GM23248 (cell line): ENCODE measurements at regions not wholly inside any gene's neighbourhood (a gene's known extent, or its start where the extent isn't known, plus 50 kb on each side); places are given as distances from the start of the nearest gene placed in this dataset.
"Not testable (repeated sequence)": the region's sequence is repeated elsewhere in the genome, so short reads cannot be mapped to it uniquely, and the experiment has no call there.

Experiments
- DNase-seq: peaks from one replicate; pipeline ENCODE4 v3.0.0-alpha.2; 2015
- H2AFZ ChIP-seq: fragments of 200-600 bp; sonication (generic); 2 replicates; pipeline ENCODE4 v1.6.1; 2016; ENCODE audit warnings: antibody characterized with exemption
- H3F3A ChIP-seq: fragments of 200-600 bp; sonication (generic); 2 replicates; pipeline ENCODE4 v1.6.1; 2016; ENCODE audit warnings: mild to moderate bottlenecking, antibody characterized with exemption, mixed run types; ENCODE audit not compliant: insufficient read depth
- H3K27ac ChIP-seq: fragments of 200-600 bp; sonication (generic); 2 replicates; pipeline ENCODE4 v1.5.1; 2016; ENCODE audit warnings: mild to moderate bottlenecking
- H3K27me3 ChIP-seq: fragments of 200-600 bp; sonication (generic); replicated peaks from 2 replicates; pipeline ENCODE4 v1.6.1; 2016; ENCODE audit warnings: mild to moderate bottlenecking; ENCODE audit not compliant: insufficient read depth
- H3K36me3 ChIP-seq: fragments of 200-600 bp; sonication (generic); 2 replicates; pipeline ENCODE4 v1.6.1; 2016; ENCODE audit warnings: low read depth, mild to moderate bottlenecking
- H3K4me1 ChIP-seq: fragments of 200-600 bp; sonication (generic); 2 replicates; pipeline ENCODE4 v1.6.1; 2016; ENCODE audit warnings: mild to moderate bottlenecking; ENCODE audit not compliant: insufficient read depth
- H3K4me2 ChIP-seq: fragments of 200-600 bp; sonication (generic); one replicate; pipeline ENCODE4 v1.6.1; 2016; ENCODE audit warnings: mild to moderate bottlenecking; ENCODE audit not compliant: unreplicated experiment
- H3K4me3 ChIP-seq: fragments of 200-600 bp; sonication (generic); 2 replicates; pipeline ENCODE4 v1.5.1; 2016; ENCODE audit warnings: mild to moderate bottlenecking
- H3K79me2 ChIP-seq: fragments of 200-600 bp; sonication (generic); 2 replicates; pipeline ENCODE4 v1.6.1; 2016; ENCODE audit warnings: mild to moderate bottlenecking; ENCODE audit not compliant: insufficient read depth
- H3K9ac ChIP-seq: fragments of 200-600 bp; sonication (generic); 2 replicates; pipeline ENCODE4 v1.6.1; 2016; ENCODE audit warnings: mild to moderate bottlenecking
- H3K9me2 ChIP-seq: fragments of 200-600 bp; sonication (generic); 2 replicates; pipeline ENCODE4 v1.6.1; 2016; ENCODE audit warnings: mixed run types, mild to moderate bottlenecking, moderate library complexity; ENCODE audit not compliant: insufficient read depth
- H3K9me3 ChIP-seq: fragments of 200-600 bp; sonication (generic); one replicate; pipeline ENCODE4 v1.6.1; 2017; ENCODE audit warnings: low read depth
- H4K20me1 ChIP-seq: fragments of 200-600 bp; sonication (generic); 2 replicates; pipeline ENCODE4 v1.6.0; 2016; ENCODE audit not compliant: insufficient read depth
- EZH2 ChIP-seq: fragments of 200-600 bp; sonication (generic); IDR thresholded peaks from 2 replicates; pipeline ENCODE4 v1.6.1; 2018; ENCODE audit warnings: antibody characterized with exemption, mild to moderate bottlenecking; ENCODE audit not compliant: insufficient read depth, poor library complexity, severe bottlenecking
- EZH2phosphoT487 ChIP-seq: fragments of 200-600 bp; sonication (generic); IDR thresholded peaks from 2 replicates; pipeline ENCODE4 v1.6.1; 2018; ENCODE audit warnings: antibody characterized with exemption, moderate library complexity, mild to moderate bottlenecking, low read depth; ENCODE audit not compliant: insufficient read depth
- WGBS, 2 experiments: methylation state at CpG; one replicate each; pipeline ENCODE4 v1.1.6; 2015 to 2017; ENCODE audit warnings: low lambda C conversion rate in 2 of 2, low coverage in 1 of 2; ENCODE audit errors: missing lambda C conversion rate in 2 of 2; 5-methylcytosine and 5-hydroxymethylcytosine counted together
- in situ Hi-C: fragments of 300-500 bp; cut with MboI; formaldehyde crosslinking; loops from 2 replicates; pipeline ENCODE4 v1.15.0; 2020

- H3K27ac ChIP-seq, result no peak overlapping the region
- no peaks in the 10 kb centered on the region for H3K36me3 ChIP-seq
- no peak for TF ChIP-seq EZH2
- DNase-seq, result no peak
- WGBS, 2 experiments, result 18 to 27% methylated on average over 4 of the region's 4 CpGs
- H3K9me2 ChIP-seq, result no peaks in the 10 kb centered on the region
- H3K4me2 ChIP-seq, result no peak overlapping the region
- no peak overlapping the region for H3K9ac ChIP-seq
- no peaks in the 10 kb centered on the region for H4K20me1 ChIP-seq
- H3K79me2 ChIP-seq, result no peaks in the 10 kb centered on the region
- peaks cover 10% of the 10 kb centered on the region for H3K4me1 ChIP-seq
- H3K27me3 ChIP-seq, result no peaks in the 10 kb centered on the region
- peak overlapping the region; percentile 9; the same call in 1 of the 2 replicates for H2AFZ ChIP-seq
- in situ Hi-C loops, result no loop called here
- H3K9me3 ChIP-seq, result no peaks in the 10 kb centered on the region
- H3F3A ChIP-seq, result no peaks in the 10 kb centered on the region
- no peak overlapping the region for H3K4me3 ChIP-seq
These were observed 214.5 kb upstream of the SLC8A1 start for GRCh38 chr2:40666398-40666797.

GRCh38 chr2:40668425-40668824 is 216.5 kb upstream of the SLC8A1 start:
- H3K27ac ChIP-seq, result no peak overlapping the region
- no peaks in the 10 kb centered on the region for H3F3A ChIP-seq
- H3K9me2 ChIP-seq, result no peaks in the 10 kb centered on the region
- WGBS, 2 experiments, result 48 to 54% methylated on average over 3 of the region's 3 CpGs
- no peak overlapping the region for H3K9ac ChIP-seq
- peak overlapping the region; percentile 25 for H3K4me2 ChIP-seq
- peaks cover 10% of the 10 kb centered on the region for H3K4me1 ChIP-seq
- H3K4me3 ChIP-seq, result no peak overlapping the region
- in situ Hi-C loops, result no loop called here
- no peaks in the 10 kb centered on the region for H3K79me2 ChIP-seq
- H3K9me3 ChIP-seq, result no peaks in the 10 kb centered on the region
- 0 out of 2 replicates have a peak overlapping the region, but pooled peaks have one; percentile 13 for H2AFZ ChIP-seq
- no peaks in the 10 kb centered on the region for H3K27me3 ChIP-seq
- no peaks in the 10 kb centered on the region for H4K20me1 ChIP-seq
- H3K36me3 ChIP-seq, result no peaks in the 10 kb centered on the region
- DNase-seq, result peak; percentile 34
- TF ChIP-seq EZH2, result no peak
- no peak for TF ChIP-seq EZH2phosphoT487

GRCh38 chr2:40676134-40676790 is 224.4 kb upstream of the SLC8A1 start:
- WGBS, 2 experiments, result 56 to 62% methylated on average over 4 of the region's 4 CpGs
- H3K4me1 ChIP-seq, H3F3A ChIP-seq, H3K9me2 ChIP-seq, H3K9me3 ChIP-seq, H3K4me2 ChIP-seq, DNase-seq, H3K9ac ChIP-seq, H2AFZ ChIP-seq, H3K79me2 ChIP-seq, H4K20me1 ChIP-seq, H3K27ac ChIP-seq, in situ Hi-C loops, H3K27me3 ChIP-seq, H3K36me3 ChIP-seq, H3K4me3 ChIP-seq: not testable (repeated sequence)

- peak overlapping the region; percentile 68 for H3K4me2 ChIP-seq
- H3K79me2 ChIP-seq, result no peaks in the 10 kb centered on the region
- H3K4me1 ChIP-seq, result no peaks in the 10 kb centered on the region
- no peaks in the 10 kb centered on the region for H3K9me3 ChIP-seq
- H3K9ac ChIP-seq, result peak overlapping the region; percentile 48; the same call in 1 of the 2 replicates
- H4K20me1 ChIP-seq, result no peaks in the 10 kb centered on the region
- H2AFZ ChIP-seq, result peak overlapping the region; percentile 44
- in situ Hi-C loops, result no loop called here
- H3K27ac ChIP-seq, result no peak overlapping the region
- no peaks in the 10 kb centered on the region for H3K27me3 ChIP-seq
- H3K36me3 ChIP-seq, result no peaks in the 10 kb centered on the region
- WGBS, 2 experiments, result 23 to 32% methylated on average over 2 of the region's 2 CpGs
- TF ChIP-seq EZH2phosphoT487 (no peak), EZH2 (no peak)
- no peaks in the 10 kb centered on the region for H3K9me2 ChIP-seq
- H3F3A ChIP-seq, result no peaks in the 10 kb centered on the region
- peak overlapping the region; percentile 51 for H3K4me3 ChIP-seq
- peak; percentile 47 for DNase-seq
These were observed 228.7 kb upstream of the SLC8A1 start for GRCh38 chr2:40680547-40680946.

- no peak for TF ChIP-seq EZH2phosphoT487
- TF ChIP-seq EZH2, result no peak
- Histone ChIP-seq H3K27ac (no peak overlapping the region), H3K79me2 (no peaks in the 10 kb centered on the region), H3K9me3 (no peaks in the 10 kb centered on the region), H3K36me3 (no peaks in the 10 kb centered on the region), H4K20me1 (no peaks in the 10 kb centered on the region), H3K4me3 (no peak overlapping the region), H3K27me3 (no peaks in the 10 kb centered on the region), H3K9ac (no peak overlapping the region), H3K4me1 (no peaks in the 10 kb centered on the region), H3K4me2 (no peak overlapping the region), H3K9me2 (no peaks in the 10 kb centered on the region), H3F3A (no peaks in the 10 kb centered on the region), H2AFZ (peak overlapping the region; percentile 53; the same call in 1 of the 2 replicates)
- in situ Hi-C loops, result no loop called here
- no peak for DNase-seq
- 62 to 64% methylated on average over 3 of the region's 3 CpGs for WGBS, 2 experiments
These were observed 238.1 kb upstream of the SLC8A1 start for GRCh38 chr2:40690036-40690435.
